ENCODE measurements at regions not wholly inside any gene's neighbourhood (a gene's known extent, or its start where the extent isn't known, plus 50 kb on each side); places are given as distances from the start of the nearest gene placed in this dataset.

GRCh38 chr3:89845053-89845452, 737.6 kb downstream of the EPHA3 start:
- no peaks in the 10 kb centered on the region for H3K9me3 ChIP-seq (ENCODE audit: control insufficient read depth, low read length)
- no peak overlapping the region for H3K27ac ChIP-seq (ENCODE audit: low read length)
- DNase-seq (no peak), ATAC-seq (no peak)
- H3K4me3 ChIP-seq (ENCODE audit: low read length): no peak overlapping the region
- intact Hi-C loops (cut with DNase I): no loop called here
- no peaks in the 10 kb centered on the region for H3K4me1 ChIP-seq (ENCODE audit: control insufficient read depth, insufficient read depth, low read length)
- 36% methylated on average over 1 of the region's 1 CpG for WGBS
- H3K27me3 ChIP-seq (ENCODE audit: control insufficient read depth, insufficient read depth): no peaks in the 10 kb centered on the region

GRCh38 chr3:89847955-89848354, 740.5 kb downstream of the EPHA3 start:
- Histone ChIP-seq H3K27ac (ENCODE audit: low read length) (no peak overlapping the region), H3K4me1 (ENCODE audit: control insufficient read depth, insufficient read depth, low read length) (no peaks in the 10 kb centered on the region), H3K27me3 (ENCODE audit: control insufficient read depth, insufficient read depth) (no peaks in the 10 kb centered on the region), H3K9me3 (ENCODE audit: control insufficient read depth, low read length) (no peaks in the 10 kb centered on the region), H3K4me3 (ENCODE audit: low read length) (no peak overlapping the region)
- DNase-seq (no peak), ATAC-seq (no peak)
- intact Hi-C loops (cut with DNase I): no loop called here
- WGBS: 84% methylated on average over 1 of the region's 1 CpG

- ATAC-seq: peak; percentile 43 to 72
- Histone ChIP-seq H3K4me3 (ENCODE audit: low read length) (no peak overlapping the region), H3K27me3 (ENCODE audit: control insufficient read depth, insufficient read depth) (no peaks in the 10 kb centered on the region), H3K9me3 (ENCODE audit: control insufficient read depth, low read length) (no peaks in the 10 kb centered on the region), H3K4me1 (ENCODE audit: control insufficient read depth, insufficient read depth, low read length) (no peaks in the 10 kb centered on the region), H3K27ac (ENCODE audit: low read length) (no peak overlapping the region)
- DNase-seq: peak; percentile 37 to 60 (median 60)
- intact Hi-C loops (cut with DNase I): no loop called here
- WGBS: 20% methylated on average over 9 of the region's 9 CpGs
These were observed 744.7 kb downstream of the EPHA3 start for GRCh38 chr3:89851974-89852621.

- Histone ChIP-seq H3K4me3 (ENCODE audit: low read length) (no peak overlapping the region), H3K9me3 (ENCODE audit: control insufficient read depth, low read length) (no peaks in the 10 kb centered on the region), H3K27me3 (ENCODE audit: control insufficient read depth, insufficient read depth) (no peaks in the 10 kb centered on the region), H3K27ac (ENCODE audit: low read length) (no peak overlapping the region), H3K4me1 (ENCODE audit: control insufficient read depth, insufficient read depth, low read length) (no peaks in the 10 kb centered on the region)
- DNase-seq (no peak), ATAC-seq (no peak)
- intact Hi-C loops (cut with DNase I): no loop called here
- WGBS: 71% methylated on average over 2 of the region's 2 CpGs
These were observed 752.3 kb downstream of the EPHA3 start for GRCh38 chr3:89859757-89860156.

GRCh38 chr3:89867286-89867685, 759.9 kb downstream of the EPHA3 start:
- H3K4me3 ChIP-seq (ENCODE audit: low read length): no peak overlapping the region
- no peak overlapping the region for H3K27ac ChIP-seq (ENCODE audit: low read length)
- H3K4me1 ChIP-seq (ENCODE audit: control insufficient read depth, insufficient read depth, low read length): no peaks in the 10 kb centered on the region
- ATAC-seq (no peak), DNase-seq (no peak)
- H3K27me3 ChIP-seq (ENCODE audit: control insufficient read depth, insufficient read depth): no peaks in the 10 kb centered on the region
- WGBS: 72% methylated on average over 1 of the region's 1 CpG
- intact Hi-C loops (cut with DNase I): no loop called here
- no peaks in the 10 kb centered on the region for H3K9me3 ChIP-seq (ENCODE audit: control insufficient read depth, low read length)

- no peak for ATAC-seq
- H3K27ac ChIP-seq (ENCODE audit: low read length): no peak overlapping the region
- no peaks in the 10 kb centered on the region for H3K4me1 ChIP-seq (ENCODE audit: control insufficient read depth, insufficient read depth, low read length)
- no peaks in the 10 kb centered on the region for H3K27me3 ChIP-seq (ENCODE audit: control insufficient read depth, insufficient read depth)
- intact Hi-C loops (cut with DNase I): no loop called here
- DNase-seq: no peak
- no peaks in the 10 kb centered on the region for H3K9me3 ChIP-seq (ENCODE audit: control insufficient read depth, low read length)
- no peak overlapping the region for H3K4me3 ChIP-seq (ENCODE audit: low read length)
- WGBS: 97% methylated on average over 3 of the region's 3 CpGs
These were observed 768.7 kb downstream of the EPHA3 start for GRCh38 chr3:89876116-89876515.

- intact Hi-C loops (cut with DNase I): no loop called here
- Histone ChIP-seq H3K27me3 (ENCODE audit: control insufficient read depth, insufficient read depth) (no peaks in the 10 kb centered on the region), H3K4me1 (ENCODE audit: control insufficient read depth, insufficient read depth, low read length) (no peaks in the 10 kb centered on the region), H3K4me3 (ENCODE audit: low read length) (no peak overlapping the region), H3K27ac (ENCODE audit: low read length) (no peak overlapping the region), H3K9me3 (ENCODE audit: control insufficient read depth, low read length) (no peaks in the 10 kb centered on the region)
- DNase-seq (no peak), ATAC-seq (no peak)
- 65% methylated on average over 2 of the region's 2 CpGs for WGBS
These were observed 769.8 kb downstream of the EPHA3 start for GRCh38 chr3:89877230-89877629.

- Histone ChIP-seq H3K9me3 (ENCODE audit: control insufficient read depth, low read length) (no peaks in the 10 kb centered on the region), H3K27me3 (ENCODE audit: control insufficient read depth, insufficient read depth) (no peaks in the 10 kb centered on the region), H3K27ac (ENCODE audit: low read length) (no peak overlapping the region), H3K4me1 (ENCODE audit: control insufficient read depth, insufficient read depth, low read length) (no peaks in the 10 kb centered on the region), H3K4me3 (ENCODE audit: low read length) (no peak overlapping the region)
- DNase-seq: no peak
- no peak for ATAC-seq
- intact Hi-C loops (cut with DNase I): no loop called here
These were observed 782.0 kb downstream of the EPHA3 start for GRCh38 chr3:89889386-89889785.

- Histone ChIP-seq H3K27ac (ENCODE audit: low read length) (no peak overlapping the region), H3K9me3 (ENCODE audit: control insufficient read depth, low read length) (no peaks in the 10 kb centered on the region), H3K4me1 (ENCODE audit: control insufficient read depth, insufficient read depth, low read length) (no peaks in the 10 kb centered on the region), H3K27me3 (ENCODE audit: control insufficient read depth, insufficient read depth) (no peaks in the 10 kb centered on the region), H3K4me3 (ENCODE audit: low read length) (no peak overlapping the region)
- DNase-seq (no peak), ATAC-seq (no peak)
- intact Hi-C loops (cut with DNase I): no loop called here
These were observed 801.3 kb downstream of the EPHA3 start for GRCh38 chr3:89908711-89909213.

- DNase-seq (no peak), ATAC-seq (no peak)
- H3K4me1 ChIP-seq (ENCODE audit: control insufficient read depth, insufficient read depth, low read length): no peaks in the 10 kb centered on the region
- no peaks in the 10 kb centered on the region for H3K9me3 ChIP-seq (ENCODE audit: control insufficient read depth, low read length)
- no peak overlapping the region for H3K27ac ChIP-seq (ENCODE audit: low read length)
- no peak overlapping the region for H3K4me3 ChIP-seq (ENCODE audit: low read length)
- intact Hi-C loops (cut with DNase I): no loop called here
- H3K27me3 ChIP-seq (ENCODE audit: control insufficient read depth, insufficient read depth): no peaks in the 10 kb centered on the region
- 78% methylated on average over 6 of the region's 6 CpGs for WGBS
These were observed 804.6 kb downstream of the EPHA3 start for GRCh38 chr3:89912031-89912430.

- ATAC-seq: no peak
These were observed 816.6 kb downstream of the EPHA3 start for GRCh38 chr3:89923921-89924610.

More at GRCh38 chr3:89923921-89924610, 816.6 kb downstream of the EPHA3 start:
- intact Hi-C loops (cut with DNase I): no loop called here
- 42% methylated on average over 2 of the region's 2 CpGs for WGBS
- no peaks in the 10 kb centered on the region for H3K9me3 ChIP-seq (ENCODE audit: control insufficient read depth, low read length)
- H3K27me3 ChIP-seq (ENCODE audit: control insufficient read depth, insufficient read depth): no peaks in the 10 kb centered on the region
- no peak overlapping the region for H3K27ac ChIP-seq (ENCODE audit: low read length)
- H3K4me1 ChIP-seq (ENCODE audit: control insufficient read depth, insufficient read depth, low read length): no peaks in the 10 kb centered on the region
- no peak for DNase-seq
- H3K4me3 ChIP-seq (ENCODE audit: low read length): no peak overlapping the region
